ENCODE measurements at regions not wholly inside any gene's neighbourhood (a gene's known extent, or its start where the extent isn't known, plus 50 kb on each side); places are given as distances from the start of the nearest gene placed in this dataset.
"Not testable (repeated sequence)": the region's sequence is repeated elsewhere in the genome, so short reads cannot be mapped to it uniquely, and the experiment has no call there.

DNA sequence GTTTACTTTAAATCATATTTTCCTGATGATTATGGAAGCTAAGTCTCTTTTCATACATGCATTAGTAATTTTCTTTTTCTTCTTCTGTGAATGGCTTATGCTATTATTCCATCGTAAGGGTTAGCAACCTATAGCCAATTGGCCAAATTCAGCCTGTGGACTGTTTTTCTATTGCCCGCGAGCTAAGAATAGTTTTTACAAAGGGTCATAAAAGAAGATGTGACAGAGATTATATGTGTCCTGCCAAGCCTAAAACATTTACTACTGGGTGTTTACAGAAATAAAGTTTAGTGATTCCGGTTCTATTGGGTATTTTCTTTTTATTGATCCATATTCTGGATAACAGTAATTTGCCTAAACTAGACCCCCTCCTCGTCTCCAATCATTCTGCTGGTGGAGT lies 268.8 kb upstream of the DIO3 start:
- no peak for ATAC-seq

DNA sequence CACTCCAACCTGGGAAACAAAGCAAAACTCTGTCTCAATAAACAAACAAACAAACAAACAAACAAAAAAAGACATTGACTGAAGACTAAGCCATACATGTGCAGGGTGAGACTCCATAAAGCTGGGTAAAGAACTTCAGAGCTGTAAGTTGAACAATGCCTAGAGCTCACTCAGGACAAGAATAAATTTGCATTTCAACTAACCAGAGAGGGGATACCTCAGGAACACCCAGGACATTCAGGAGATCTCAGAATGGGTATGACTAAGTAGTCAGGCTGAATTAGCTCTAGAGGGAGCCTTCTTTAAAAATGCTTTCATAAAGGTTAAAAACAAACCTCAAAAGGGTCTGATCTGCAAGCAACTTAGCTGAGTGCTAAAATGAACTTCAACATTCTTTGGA lies 267.7 kb upstream of the DIO3 start:
- no peak for ATAC-seq

DNA sequence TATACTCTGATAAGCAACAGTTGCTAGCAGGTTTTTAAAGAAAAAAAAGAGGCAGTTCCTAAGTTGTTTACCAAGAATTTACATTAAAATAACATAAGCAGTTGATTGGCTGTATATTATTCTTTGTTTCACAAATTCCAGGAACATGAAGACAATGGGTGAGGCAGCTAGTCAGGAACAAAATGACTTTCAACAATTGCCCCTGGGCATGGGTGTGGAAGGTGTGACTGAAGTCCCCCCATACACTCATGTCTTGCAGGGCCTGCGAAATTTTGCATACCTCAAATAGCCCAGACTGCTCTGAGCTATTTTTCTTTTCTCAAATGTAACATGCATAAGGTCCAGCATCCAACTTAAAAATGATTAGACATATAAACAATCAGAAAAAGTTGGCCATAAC lies 267.2 kb upstream of the DIO3 start:
- no peak for ATAC-seq

DNA sequence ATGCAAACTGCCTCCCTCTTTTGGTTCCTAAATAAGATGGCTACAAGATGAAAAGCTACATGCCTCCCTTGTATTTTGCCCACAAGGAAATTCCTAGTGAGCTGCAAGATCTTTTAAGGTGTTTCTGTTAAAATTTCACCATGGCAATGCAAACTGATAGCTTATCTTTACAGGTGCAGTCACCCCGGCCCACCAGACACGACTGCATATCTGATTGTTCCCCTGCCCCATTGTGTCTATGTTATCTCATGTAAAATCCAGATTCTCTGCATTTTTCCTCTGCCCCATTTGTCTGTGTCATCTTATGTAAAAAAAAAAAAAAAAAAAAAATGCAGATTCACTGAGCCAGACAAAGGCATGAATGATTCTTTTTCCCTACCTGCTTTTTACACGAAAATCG lies 261.5 kb upstream of the DIO3 start:
- not testable (repeated sequence) for ATAC-seq

DNA sequence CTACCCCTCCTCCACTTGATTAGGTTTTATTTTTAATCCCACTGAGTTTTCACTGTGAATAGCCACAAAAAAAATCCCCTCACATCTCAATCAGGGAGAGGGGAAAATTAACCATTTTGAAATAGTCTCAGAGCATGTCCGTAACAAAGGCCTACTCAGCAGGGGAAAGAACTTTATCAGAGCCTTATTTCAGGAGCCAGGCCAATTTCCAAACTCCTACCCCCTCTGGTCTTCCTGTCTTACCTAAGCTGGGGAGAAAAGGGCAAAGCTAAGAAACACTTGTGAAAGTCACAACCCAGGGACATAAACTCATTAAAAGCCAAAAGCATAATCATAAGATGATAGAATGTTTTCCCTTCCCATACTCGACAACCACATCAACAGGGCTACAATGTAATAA lies 260.3 kb upstream of the DIO3 start:
- ATAC-seq, result no peak

DNA sequence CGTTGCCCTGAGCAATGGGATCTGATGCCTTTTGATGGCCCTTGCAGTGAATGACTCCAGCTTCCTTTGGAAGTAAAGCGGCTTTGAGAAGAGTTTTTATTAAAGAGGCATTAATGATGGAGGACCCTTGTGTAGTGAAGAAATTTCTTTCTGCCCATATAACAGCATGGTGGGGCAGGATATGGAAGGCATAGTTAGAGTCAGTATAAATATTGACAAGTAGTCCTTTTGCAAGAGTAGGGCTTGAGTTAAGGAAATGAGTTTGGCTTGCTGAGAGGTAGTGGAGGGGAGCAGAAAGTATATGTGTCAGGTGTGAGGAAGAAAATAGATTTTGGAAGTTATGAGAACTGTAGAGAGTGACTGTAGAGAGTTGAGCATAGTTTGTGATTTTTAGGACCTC lies 254.1 kb upstream of the DIO3 start:
- ATAC-seq, result not testable (repeated sequence)

DNA sequence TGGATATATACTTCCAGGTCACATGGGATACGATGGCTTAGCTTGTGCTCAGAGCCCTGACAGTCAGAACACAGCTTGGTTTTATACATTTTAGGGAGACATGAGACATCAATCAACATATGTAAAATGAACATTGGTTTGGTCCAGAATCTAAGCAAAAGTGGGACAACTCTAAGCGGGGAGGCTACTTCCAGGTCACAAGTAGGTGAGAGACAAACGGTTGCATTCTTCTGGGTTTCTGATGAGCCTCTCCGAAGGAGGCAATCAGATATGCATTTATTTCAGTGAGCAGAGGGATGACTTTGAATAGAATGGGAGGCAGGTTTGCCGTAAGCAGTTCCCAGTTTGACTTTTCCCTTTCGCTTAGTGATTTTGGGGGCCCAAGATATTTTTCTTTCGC lies 250.1 kb upstream of the DIO3 start:
- not testable (repeated sequence) for ATAC-seq

DNA sequence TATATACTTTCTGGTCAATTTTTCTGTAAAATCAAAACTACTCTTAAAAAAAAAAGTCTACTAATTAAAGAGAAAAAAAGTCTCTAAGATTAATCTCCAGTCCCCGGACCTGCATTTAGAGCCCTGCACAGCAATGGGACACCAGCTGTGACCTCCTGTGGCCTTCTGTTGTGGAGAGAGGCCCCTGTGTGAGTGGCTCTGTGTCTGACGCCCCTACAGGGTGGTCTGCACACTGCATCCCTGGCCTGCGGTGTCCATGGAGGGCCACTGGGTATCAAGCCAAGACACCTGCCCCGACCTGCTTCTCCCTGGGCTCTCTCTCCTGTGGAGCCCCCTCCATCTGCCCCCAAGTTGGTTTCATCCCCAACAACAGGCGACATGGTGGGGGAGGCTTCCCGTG lies 248.0 kb upstream of the DIO3 start:
- ATAC-seq, result no peak

DNA sequence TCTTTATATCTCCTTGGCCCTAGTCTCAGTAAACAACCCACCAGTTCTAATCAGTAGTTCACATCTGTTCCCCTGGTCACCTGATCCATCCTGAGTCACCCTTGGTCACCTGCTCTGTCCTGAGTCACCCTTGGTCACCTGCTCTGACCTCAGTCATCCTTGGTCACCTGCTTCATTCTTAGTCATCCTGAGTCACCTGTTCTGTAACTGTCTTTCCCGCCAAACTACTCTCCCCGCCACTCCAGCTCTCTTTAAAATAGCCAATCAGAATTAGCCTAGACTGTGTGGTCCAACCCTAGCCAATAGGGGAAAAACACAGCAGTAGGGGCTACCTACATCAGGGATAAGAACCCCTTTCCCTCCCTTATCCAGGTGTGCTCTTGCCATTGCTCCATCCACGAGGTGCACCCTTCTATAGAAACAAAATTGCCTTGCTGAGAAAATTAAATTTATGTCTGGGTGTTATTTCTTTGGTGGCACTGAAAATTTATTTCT lies 245.4 kb upstream of the DIO3 start:
- ATAC-seq, result no peak

DNA sequence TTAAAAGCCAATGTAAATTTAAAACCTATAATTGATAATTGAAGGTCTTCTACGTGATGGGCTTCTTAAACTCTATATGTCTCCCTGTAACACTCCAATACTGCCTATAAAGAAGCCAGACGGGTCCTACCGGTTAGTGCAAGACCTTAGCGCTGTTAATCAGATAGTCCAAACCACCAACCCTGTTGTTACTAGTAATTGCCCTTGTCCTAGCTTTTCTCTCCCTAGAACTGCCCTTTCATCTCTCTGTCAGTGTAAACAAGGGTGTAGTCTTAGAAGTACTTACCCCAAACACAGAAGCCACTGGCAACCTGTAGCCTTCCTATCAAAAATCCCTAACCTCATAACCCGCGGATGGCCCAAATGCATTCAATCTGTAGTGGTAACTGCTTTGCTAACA lies 243.0 kb upstream of the DIO3 start:
- no peak for ATAC-seq

DNA sequence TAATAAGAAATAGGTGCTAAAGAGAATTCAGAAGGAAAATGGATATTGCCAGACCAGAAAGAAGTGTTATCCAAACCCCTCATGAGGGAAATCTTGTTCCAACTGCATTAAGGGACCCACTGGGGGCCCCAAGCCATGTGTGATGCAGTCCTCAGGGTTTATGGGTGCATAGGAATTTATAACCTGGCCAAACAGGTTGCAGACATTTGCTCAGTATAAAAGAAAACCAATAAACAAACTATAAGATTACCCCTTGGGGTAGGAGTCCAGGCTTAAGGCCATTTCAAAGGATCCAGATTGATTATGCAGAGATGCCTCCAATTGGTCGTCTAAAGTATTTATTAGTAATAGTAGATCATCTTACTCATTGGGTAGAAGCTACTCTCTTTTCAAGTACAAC lies 240.9 kb upstream of the DIO3 start:
- no peak for ATAC-seq

DNA sequence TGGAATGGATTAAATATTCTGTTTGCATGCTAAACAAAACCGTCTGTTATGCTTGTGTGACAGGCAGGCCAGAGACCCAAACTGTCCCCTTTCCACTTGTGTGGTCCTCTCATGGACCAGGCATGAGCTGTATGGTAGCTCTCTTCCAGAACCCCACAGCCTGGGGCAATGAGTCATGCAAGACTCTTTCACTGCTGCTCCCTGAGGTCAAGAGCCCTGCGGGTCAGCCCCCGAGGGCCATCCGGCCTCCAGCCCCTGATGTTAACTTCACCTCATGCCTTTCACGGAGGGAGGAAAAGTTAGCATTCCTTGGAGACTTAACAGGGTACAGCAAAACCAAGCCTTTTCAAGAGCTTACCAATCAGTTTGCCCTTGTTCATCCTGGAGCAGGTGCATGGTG lies 239.1 kb upstream of the DIO3 start:
- no peak for ATAC-seq

DNA sequence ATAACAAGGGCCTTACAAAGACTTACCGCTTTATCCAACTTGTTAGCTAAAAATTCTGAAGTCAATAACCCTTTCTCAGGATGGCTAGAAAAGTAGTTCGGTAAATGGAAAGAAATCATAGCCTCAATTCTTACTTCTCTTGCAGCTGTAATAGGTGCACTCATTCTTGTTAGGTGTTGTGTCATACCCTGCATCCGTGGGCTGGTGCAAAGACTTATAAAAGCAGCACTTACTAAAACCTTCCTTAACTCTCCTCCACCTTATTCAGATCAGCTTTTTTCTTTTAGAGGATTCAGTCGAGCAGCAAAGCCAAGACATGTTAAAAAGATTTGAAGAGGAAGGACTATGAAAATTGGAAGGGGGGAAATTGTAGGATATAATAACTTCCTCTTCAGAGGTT lies 238.2 kb upstream of the DIO3 start:
- no peak for ATAC-seq

DNA sequence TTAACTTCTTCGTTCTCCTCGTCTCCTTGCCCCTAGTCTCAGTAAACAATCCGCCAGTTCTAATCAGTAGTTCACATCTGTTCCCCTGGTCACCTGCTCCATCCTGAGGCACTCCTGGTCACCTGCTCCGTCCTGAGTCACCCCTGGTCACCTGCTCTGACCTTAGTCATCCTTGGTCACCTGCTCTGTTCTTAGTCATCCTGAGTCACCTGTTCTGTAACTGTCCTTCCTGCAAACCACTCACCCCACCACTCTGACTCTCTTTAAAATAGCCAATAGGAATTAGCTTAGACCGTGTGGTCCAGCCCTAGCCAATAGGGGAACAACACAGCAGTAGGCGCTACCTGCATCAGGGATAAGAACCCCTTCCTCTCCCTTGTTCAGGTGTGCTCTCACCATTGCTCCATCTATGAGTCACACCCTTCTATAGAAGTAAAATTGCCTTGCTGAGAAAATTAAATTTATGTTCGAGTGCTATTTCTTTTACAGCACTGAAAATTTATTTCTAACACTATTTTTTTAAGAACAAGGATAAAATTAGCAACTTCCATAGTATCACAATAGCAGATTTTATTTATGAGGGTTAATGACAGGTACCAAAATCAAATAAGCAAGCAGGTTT lies 237.6 kb upstream of the DIO3 start:
- not testable (repeated sequence) for ATAC-seq

DNA sequence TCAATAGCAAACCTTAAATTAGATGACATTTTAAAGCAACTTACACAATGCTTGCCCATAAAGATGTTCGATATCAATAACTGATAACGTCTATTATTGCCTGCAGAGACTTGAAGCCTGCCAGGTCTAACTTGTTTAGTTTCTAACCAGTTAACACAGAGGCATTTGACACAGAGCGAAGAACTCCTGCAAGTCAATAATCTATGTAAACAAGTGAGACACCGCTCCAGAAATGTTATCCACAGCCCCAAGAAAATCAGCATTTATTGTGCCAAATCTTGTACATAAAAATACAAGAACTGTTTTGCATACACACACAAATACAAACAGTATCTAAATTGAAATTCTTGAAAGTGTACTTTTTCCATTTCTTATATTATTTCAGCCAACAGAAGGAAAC lies 236.0 kb upstream of the DIO3 start:
- no peak for ATAC-seq

DNA sequence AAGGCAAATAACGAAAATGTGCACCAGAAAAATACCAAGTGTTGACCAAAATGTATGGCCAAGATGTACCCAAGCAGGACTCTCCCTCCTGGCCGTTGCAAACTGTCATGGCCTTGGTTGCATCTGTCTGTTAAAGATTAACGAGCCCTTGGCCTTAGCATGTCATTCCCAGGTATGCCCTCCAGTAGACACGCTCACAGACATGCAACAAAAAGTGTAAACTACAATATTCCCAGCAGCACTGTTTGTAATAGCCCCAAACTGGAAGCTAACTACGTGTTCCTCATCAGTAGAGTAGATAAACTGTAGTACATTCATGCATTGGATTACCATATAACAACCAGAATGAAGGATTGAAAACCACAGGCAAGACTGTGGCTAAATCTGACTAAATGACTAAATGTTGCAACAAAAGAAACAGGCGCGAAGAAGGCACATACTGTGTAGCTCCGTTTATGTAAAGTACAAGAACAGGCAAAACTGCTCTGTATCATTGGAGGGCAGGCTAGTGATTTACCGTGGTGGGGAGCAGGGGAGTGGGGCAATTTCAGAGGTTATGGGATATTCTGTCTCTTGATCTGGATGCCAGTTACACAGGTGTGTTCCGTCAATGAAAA lies 232.8 kb upstream of the DIO3 start:
- ATAC-seq, result no peak

DNA sequence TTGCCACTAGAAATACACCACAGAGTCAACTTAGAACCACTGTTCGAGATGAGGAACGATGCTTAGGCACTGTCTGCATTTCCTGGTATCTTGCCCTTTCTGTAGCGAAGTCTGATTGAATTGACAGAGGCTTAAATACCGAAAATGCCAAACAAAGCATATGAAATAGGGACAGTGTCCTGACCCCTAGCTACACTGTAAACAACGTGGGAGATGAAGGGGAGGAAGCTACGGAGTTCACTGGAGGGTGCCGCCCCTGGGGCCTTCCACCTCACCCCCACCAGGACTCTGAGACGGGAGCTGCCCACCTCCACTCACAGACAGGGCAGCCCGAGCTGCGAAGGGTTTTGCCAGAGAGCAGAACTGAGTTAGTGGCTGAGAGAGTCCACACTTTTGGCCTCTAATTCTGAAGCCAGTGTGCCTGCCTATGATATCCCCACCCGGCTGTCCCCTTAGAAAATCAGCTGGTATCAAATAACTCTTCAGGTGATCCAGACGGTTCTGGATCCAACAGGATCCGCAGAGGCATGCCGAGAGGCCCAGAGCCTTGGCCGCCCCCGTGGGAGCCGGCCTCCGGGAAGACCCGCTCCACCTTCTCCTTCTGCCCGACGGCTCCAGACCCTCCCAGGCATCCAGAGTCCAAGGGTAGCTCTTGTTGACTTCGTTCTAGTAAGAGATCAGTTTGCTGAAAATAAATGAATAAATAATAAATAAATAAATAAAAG lies 230.7 kb upstream of the DIO3 start:
- no peak for ATAC-seq

DNA sequence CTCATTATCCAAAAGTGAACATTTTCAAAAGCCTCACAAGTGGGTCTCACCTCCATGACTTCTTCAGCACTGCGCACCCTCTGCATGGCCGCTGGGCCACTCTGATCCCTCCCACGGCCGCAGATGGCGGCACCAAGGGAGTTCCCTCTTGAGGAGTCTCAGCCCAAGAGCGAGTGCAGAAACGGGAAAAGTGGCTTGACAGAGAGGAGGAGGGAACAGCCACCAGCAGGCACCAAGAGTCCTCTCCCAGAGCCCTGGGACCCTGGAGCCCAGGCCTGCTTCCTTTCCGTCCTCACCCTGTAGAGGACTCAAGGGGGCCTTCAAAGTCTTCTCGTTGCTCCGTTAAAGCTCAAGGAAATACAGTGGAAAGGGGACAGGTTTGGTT lies 230.2 kb upstream of the DIO3 start:
- no peak for ATAC-seq

DNA sequence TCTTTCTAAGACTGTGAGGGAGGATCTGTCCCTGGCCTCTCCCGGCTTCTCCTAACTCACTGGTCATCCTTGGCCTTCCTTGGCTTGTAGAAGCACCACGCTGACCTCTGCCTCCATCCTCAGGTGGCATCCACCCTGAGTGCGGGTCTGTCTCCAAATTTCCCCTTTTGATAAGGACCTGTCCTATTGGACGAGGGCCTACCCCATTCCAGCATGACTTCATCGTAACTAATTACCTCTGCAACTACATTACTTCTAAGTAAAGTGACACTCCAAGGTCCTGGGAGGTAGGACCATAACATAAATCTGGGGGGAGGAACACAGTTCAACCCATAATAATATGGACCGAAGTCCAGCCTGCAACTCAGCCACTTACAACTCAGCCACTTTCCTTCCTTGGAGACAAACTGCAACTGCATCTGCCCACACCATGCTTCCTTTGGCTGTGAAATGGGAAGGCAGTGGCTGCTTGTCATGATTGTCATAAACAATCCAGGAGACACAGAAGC lies 229.6 kb upstream of the DIO3 start:
- no peak for ATAC-seq

DNA sequence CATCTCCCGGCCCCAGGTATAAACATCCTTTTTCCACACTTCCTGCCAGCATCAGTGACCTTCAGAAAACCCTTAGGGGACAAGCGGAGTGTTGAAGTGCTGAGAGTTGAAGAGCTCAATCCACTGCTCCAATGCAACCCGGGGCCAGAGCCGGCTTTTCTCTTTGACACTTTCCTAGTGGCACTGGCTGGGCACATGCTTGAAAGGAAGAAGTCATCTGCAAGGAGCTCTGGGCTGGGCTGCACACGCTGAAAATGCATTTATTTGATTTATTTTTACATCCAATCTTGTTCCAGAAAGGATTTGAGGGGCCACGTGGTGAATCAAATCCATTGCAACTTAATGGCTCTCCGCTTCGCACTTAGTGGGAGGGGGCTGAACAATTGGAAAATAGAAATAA lies 229.0 kb upstream of the DIO3 start:
- no peak for ATAC-seq

DNA sequence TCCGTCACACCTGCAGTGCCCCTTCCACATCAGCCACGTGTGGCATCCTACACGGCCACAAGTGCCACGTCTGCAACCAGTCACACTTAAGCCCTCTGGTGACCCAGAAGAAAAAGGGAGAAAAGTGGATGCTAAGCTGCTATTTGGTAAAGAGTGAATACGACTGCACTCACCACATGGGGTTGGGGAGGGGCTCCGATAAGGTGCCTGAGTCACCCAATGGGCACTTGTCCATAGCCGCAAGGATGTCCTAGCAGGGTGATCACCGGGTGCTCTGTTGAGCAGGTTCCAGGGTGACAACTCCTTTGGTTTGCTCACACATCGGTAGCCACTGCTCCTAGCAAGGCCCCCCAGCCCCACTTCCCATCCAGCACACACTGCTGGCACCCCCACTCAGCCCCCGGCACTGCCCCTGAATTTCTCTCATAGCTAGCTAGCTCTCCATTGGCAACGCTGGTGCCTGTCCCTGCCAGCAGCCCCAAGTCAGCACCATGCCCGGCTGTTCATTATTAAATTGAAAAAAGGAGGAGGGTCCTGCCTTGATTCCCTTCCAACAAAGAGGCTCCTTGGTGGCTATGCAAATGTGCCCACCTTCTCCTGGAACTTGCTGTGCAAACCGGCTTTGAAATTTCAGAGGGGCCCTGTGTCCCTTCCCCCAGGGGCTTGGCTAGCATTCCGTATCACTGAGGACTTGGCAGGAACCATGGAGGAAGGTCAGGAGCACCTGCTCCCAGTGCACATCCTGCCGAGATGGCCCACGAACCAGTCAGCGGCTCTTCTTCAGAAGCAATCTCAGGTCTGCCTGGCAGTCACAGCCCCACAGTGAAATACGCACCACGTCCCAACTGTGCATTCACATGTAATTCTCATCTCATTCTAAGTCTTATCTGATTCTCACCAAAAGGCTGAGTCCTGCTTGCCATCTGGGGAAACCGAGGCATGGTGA lies 227.7 kb upstream of the DIO3 start:
- no peak for ATAC-seq

DNA sequence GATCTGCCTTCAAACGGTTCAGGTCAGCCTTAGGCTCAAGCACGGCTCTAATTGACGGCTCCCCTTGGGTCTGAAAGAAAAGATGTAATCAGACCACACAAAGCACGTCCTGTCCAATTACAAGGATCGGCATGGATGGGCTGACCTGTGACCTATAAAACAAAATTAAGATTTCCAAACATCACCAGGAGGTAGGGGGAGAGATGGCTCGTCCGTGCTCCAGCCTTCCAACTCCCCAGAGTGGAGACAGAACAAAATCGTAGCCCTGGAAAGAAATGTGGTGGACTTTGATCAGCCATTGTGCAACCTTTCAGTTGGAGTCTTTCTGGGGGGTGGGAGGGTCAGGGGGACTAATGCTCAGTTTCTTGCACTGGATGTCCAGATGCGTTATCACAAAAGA lies 226.6 kb upstream of the DIO3 start:
- ATAC-seq, result no peak

All from esophagus mucosa (tissue), 1 donor.